ENCODE measurements at regions not wholly inside any gene's neighbourhood (a gene's known extent, or its start where the extent isn't known, plus 50 kb on each side); places are given as distances from the start of the nearest gene placed in this dataset.

DNA sequence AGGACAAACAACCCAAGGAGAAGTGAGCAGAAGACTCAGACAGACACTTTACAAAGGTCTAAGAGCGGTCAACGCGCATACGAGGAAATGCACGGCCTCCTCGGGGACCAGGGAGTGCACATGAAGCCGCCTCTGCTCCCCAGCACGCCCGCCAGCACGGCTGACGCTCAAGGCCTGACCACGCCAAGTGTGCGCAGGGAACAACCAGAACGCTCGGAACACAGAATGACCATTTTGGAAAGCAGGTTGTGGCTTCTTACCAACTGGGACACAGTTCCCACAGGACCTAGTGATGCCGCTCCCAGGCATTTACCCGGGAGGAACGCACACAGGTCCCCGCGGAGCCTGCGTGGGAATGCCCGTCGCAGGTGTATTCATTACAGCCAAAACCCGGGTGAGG, 191.5 kb upstream of the PPP1R26 start (continued):
- TF ChIP-seq SREBF1 (IDR thresholded peaks at IDR 0.05; ENCODE audit: borderline replicate concordance, low read depth, low read length) = no peak
- no peak for TF ChIP-seq SNIP1 (IDR thresholded peaks at IDR 0.05; ENCODE audit: low read depth)
- TF ChIP-seq KAT7 (CRISPR knock-in tag; IDR thresholded peaks at IDR 0.05; ENCODE audit: borderline replicate concordance) = no peak
- TF ChIP-seq, protein P1, sequence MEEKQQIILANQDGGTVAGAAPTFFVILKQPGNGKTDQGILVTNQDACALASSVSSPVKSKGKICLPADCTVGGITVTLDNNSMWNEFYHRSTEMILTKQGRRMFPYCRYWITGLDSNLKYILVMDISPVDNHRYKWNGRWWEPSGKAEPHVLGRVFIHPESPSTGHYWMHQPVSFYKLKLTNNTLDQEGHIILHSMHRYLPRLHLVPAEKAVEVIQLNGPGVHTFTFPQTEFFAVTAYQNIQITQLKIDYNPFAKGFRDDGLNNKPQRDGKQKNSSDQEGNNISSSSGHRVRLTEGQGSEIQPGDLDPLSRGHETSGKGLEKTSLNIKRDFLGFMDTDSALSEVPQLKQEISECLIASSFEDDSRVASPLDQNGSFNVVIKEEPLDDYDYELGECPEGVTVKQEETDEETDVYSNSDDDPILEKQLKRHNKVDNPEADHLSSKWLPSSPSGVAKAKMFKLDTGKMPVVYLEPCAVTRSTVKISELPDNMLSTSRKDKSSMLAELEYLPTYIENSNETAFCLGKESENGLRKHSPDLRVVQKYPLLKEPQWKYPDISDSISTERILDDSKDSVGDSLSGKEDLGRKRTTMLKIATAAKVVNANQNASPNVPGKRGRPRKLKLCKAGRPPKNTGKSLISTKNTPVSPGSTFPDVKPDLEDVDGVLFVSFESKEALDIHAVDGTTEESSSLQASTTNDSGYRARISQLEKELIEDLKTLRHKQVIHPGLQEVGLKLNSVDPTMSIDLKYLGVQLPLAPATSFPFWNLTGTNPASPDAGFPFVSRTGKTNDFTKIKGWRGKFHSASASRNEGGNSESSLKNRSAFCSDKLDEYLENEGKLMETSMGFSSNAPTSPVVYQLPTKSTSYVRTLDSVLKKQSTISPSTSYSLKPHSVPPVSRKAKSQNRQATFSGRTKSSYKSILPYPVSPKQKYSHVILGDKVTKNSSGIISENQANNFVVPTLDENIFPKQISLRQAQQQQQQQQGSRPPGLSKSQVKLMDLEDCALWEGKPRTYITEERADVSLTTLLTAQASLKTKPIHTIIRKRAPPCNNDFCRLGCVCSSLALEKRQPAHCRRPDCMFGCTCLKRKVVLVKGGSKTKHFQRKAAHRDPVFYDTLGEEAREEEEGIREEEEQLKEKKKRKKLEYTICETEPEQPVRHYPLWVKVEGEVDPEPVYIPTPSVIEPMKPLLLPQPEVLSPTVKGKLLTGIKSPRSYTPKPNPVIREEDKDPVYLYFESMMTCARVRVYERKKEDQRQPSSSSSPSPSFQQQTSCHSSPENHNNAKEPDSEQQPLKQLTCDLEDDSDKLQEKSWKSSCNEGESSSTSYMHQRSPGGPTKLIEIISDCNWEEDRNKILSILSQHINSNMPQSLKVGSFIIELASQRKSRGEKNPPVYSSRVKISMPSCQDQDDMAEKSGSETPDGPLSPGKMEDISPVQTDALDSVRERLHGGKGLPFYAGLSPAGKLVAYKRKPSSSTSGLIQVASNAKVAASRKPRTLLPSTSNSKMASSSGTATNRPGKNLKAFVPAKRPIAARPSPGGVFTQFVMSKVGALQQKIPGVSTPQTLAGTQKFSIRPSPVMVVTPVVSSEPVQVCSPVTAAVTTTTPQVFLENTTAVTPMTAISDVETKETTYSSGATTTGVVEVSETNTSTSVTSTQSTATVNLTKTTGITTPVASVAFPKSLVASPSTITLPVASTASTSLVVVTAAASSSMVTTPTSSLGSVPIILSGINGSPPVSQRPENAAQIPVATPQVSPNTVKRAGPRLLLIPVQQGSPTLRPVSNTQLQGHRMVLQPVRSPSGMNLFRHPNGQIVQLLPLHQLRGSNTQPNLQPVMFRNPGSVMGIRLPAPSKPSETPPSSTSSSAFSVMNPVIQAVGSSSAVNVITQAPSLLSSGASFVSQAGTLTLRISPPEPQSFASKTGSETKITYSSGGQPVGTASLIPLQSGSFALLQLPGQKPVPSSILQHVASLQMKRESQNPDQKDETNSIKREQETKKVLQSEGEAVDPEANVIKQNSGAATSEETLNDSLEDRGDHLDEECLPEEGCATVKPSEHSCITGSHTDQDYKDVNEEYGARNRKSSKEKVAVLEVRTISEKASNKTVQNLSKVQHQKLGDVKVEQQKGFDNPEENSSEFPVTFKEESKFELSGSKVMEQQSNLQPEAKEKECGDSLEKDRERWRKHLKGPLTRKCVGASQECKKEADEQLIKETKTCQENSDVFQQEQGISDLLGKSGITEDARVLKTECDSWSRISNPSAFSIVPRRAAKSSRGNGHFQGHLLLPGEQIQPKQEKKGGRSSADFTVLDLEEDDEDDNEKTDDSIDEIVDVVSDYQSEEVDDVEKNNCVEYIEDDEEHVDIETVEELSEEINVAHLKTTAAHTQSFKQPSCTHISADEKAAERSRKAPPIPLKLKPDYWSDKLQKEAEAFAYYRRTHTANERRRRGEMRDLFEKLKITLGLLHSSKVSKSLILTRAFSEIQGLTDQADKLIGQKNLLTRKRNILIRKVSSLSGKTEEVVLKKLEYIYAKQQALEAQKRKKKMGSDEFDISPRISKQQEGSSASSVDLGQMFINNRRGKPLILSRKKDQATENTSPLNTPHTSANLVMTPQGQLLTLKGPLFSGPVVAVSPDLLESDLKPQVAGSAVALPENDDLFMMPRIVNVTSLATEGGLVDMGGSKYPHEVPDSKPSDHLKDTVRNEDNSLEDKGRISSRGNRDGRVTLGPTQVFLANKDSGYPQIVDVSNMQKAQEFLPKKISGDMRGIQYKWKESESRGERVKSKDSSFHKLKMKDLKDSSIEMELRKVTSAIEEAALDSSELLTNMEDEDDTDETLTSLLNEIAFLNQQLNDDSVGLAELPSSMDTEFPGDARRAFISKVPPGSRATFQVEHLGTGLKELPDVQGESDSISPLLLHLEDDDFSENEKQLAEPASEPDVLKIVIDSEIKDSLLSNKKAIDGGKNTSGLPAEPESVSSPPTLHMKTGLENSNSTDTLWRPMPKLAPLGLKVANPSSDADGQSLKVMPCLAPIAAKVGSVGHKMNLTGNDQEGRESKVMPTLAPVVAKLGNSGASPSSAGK (IDR thresholded peaks at IDR 0.05) = no peak
- no peak for TF ChIP-seq ZC3H11A (IDR thresholded peaks at IDR 0.05; ENCODE audit: low read depth, low read length)

All from K562 (cell line).